ENCODE measurements at regions not wholly inside any gene's neighbourhood (a gene's known extent, or its start where the extent isn't known, plus 50 kb on each side); places are given as distances from the start of the nearest gene placed in this dataset.

DNA sequence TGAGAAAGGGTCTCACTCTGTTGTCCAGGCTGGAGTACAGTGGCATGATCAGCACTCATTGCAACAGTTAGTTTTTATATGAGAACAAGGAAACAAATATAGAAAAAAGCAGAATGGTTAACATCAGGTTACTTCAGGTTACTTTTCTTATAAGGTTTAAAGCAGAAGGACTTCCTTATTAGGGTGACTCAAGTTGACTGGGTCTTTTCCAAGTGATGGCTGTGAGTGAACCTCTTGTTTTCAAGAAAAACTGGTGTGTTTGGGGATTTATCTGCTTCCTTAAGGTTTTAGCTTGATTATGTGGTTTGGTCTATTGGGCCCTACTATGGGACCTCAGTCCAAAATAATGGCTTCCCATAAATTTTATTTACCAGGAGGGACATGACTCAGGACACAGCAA lies 99.2 kb downstream of the ARRDC3 start:
- no peak for DNase-seq (ENCODE audit: low spot score)

DNA sequence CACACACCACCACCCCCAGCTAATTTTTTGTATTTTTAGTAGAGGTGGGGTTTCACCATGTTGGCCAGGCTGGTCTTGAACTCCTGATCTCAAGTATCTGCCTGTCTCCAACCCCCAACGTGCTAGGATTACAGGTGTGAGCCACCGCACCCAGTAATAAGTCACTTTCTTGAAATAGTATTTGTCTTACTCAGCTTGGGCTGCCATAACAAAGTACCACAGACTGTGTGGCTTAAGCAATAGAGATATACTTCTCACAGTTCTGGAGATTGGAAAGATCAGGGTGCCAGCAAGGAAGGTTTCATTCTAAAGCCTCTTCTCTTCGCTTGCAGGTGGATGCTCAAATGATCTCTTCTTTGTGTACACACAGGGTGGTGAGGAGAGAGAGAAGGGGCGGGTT lies 99.8 kb downstream of the ARRDC3 start:
- no peak for DNase-seq (ENCODE audit: low spot score)

DNA sequence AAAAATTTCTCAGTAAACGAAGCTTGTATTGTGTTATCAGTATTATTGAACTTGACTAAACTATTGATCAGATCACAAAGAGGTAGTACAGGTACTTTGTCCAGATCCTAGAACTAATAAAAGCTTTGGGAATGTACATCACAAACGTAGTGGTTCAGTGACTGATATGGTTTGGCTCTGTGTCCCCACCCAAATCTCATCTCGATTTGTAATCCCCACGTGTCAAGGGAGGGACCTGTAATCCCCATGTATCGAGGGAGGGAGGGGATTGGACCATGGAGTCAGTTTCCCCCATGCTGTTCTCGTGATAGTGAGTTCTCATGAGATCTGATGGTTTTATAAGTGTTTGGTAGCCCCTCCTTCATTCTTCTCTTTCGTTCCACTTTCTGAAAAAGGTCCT lies 100.9 kb downstream of the ARRDC3 start:
- DNase-seq (ENCODE audit: low spot score), result no peak

DNA sequence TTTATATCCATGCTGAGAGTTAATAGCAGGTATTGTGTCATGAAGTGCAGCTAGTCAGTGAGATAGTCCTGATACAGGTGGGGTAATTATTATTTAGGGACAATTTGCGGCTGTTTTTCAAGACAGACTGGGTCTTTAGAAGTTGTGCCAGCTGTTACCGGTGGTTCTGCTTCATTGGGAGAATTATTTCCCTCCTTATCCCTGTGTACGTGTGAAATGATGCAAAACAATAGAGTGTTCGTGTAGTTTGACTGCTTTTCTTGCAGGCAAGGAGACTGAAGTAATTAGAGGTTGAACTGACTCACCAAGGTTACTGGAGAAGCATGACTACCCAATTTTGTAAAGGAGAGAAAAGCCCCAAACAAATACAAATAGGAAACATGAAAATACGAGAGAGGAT lies 101.7 kb downstream of the ARRDC3 start:
- DNase-seq (ENCODE audit: low spot score), result peak; percentile 17

DNA sequence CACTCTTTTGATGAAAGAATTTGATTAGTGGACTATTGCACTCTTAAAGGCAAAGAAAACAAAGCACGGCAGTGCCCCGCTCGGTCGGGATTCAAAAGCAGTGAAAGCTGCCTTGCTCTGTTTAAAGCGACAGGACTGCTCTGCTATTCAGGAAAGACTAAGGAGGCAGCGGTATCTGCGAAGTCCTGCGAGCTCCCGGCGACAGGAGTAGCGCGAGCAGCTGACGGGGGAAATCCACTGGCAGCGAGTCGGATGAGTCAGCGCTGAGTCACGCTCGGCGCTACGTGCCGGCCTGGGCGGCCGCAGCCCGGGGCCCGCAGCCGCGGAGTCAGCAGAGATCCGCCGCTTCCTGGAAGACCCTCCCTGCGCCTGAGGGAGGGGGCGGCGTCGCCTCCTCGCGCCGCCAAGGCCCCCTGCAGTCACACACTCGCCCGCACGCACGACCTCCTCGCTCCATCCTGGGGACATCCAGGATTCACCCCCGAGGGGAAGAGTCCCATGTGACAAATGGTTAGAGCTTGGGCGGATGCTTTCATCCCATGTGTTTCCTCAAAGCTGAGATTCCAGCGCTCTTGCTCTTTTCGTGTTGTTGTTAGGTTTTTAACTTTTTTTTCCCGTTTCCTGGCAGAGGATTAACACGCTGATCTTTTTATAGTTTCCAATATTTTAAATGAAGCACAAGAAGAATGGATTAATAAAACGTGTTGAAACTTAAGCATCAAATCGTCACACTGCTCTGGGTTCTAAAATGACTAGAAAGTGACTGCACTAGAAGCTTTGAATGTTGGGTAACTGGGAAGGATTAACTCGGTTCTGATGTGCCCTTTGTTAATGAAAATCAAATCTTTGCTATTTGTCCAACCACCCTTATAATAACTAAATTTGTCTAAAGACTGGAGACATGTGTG lies 102.5 kb downstream of the ARRDC3 start:
- DNase-seq (ENCODE audit: low spot score), result peak; percentile 92

DNA sequence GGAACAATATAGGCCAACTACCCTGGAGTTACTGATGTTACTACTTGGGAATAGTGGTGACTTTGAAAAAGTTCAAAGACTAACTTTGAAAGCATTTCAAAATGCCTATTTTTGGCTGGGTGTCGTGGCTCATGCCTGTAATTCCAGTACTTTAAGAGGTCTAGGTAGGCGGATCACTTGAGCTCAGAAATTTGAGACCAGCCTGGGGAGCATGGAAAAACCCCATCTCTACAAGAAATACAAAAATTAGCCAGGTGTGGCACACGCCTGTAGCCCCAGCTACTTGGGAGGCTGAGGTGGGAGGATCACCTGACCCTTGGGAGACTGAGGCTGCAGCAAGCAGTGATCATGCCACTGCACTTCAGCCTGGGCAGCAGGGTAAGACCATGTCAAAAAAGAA lies 105.3 kb downstream of the ARRDC3 start:
- DNase-seq (ENCODE audit: low spot score), result no peak

DNA sequence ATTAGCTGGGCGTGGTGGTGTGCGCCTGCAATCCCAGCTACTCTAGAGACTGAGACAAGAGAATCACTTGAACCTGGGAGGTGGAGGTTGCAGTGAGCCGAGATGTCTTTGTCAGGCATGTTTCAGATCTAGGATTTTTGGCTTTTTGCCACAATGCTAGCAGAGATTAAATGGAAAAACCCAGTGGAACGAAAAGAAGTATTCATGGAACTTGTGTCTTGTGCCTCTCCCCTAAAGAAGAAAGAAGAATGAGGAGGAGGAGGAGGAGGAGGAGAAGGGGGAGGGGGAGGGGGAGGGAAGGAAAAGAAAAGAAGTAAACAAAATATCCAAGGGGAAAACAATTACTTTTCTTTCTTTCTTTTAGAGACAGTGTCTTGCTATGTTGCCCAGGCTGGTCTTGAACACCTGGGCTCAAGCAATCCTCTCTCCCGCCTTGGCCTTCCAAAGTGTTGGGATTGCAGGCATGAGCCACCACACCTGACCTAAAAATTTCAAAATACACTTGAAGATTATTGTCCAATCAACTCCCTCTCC lies 106.0 kb downstream of the ARRDC3 start:
- no peak for DNase-seq (ENCODE audit: low spot score)

DNA sequence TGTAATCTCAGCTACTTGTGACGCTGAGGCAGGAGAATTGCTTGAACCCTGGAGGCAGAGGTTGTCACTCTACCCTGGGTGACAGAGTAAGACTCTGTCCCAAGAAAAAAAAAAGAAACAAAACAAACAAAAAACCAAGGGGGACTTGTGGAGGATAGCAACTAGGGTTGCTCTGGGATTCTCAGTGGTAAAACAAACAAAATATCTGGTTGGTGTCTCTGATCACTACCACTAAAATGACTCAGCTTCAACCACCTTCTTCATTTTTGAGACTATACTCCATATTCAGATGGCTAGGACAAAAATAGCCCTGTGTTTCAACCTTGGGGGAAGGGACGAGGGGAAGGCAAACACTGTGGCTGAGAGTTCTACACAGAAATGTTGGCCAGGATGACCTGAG lies 110.3 kb downstream of the ARRDC3 start:
- no peak for DNase-seq (ENCODE audit: low spot score)

DNA sequence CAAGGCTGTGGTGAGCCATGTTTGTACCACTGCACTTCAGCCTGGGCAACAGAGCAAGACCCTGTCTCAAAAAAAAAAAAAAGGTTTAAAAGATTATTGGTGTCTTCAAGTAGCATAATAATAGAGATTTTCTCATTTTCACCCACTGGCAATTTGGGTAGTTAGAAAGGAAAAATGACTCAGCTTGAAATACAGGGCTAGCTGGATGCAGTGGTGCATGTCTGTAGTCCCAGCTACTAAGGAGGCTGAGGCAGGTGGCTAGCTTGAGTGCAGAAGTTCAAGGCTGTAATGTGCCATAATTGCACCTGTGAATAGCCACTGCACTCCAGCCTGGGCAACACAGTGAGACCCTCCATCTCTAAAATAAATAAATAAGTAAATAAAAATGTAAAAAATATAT lies 111.1 kb downstream of the ARRDC3 start:
- DNase-seq (ENCODE audit: low spot score), result no peak

DNA sequence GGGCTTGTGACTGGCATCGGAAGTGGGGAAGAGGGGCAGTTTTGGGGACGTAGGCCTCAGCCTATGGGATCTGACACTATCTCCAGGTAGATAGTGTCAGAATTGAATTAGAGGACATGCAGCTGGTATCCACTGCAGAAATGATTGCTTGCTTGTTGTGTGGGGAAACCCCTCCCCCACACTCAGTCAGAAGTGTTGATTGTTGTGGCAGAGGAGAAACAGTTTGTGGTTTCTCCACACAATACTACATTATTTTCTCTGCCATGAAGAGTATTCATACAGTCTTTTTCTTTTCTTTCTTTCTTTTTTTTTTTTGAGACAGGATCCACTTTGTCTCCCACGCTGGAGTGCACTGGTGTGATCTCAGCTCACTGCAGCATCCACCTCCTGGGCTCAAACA lies 113.9 kb downstream of the ARRDC3 start:
- DNase-seq (ENCODE audit: low spot score), result no peak

DNA sequence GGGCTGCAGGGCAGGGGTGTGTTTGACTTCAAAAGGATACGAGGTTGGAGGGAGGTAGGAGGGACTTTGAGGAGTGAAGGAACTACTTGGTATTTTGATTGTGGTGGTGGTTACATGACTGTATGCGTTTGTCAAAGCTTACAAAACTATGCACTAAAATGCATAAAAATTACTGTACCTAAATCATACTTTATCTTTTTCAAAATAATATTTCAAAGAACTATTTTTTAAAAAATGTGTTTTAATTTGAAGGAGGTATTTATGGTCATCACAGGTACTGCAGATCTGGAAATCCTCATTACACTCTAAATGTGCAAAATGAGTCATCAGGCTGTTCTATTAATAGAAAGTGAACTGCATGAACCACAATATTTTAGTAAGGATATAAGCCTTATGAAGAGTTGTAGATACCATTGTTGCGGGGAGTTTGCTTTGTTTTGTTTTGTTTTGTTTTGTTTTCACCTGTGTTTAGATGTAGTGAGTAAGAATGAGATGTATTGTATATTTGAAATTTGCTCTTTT lies 116.9 kb downstream of the ARRDC3 start:
- no peak for DNase-seq (ENCODE audit: low spot score)

DNA sequence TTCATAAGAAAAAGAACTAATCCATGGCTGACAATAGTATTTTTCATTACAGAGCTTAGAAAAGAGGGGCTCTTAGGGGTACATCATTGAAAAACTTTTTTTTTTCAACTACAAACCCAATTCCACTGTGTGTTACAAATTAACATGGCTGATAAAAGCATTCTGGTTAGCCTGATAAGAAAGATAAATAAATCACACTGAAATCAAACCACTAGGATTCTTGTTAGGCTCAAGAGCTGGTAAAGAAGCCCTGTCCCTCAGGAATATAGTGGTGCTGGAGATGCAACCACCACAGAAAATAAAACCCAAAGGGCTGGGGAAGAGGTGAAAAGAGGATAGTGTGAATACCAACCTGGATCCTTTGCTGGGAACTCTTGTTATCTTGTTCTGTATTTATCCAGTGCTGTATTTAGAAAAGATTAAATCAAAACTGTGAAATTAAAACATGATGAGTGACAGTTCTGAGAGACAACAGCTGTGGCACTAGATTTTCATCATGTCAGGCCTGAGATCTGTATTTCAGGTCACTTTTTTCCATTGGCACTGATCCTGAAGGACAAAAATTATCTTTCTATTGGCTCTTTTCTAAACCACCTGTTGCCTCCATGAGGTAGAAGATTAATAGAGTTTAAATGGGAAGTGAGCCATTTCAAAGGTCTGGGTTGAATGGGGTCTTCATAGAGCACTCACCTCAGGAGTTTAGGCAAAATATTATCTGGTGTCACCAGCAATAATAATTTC lies 118.6 kb downstream of the ARRDC3 start:
- DNase-seq (ENCODE audit: low spot score), result no peak

DNA sequence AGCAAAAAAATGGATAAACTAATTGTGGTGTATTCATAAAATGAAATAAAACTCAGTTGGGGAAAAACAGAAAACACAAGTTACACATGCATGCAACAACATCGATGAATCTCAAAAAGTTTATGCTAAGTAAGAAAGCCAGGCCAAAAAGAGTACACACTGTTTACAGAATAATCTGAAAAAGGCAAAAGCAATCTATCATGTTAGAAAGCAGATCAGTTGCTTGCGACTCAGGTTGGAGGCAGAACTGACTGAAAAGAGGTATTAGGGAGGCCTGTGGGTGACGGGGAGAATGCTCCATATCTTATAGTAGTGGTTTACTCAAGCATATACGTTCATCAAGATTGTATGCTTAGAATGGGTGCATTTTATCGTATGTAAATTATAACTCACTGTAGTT lies 119.2 kb downstream of the ARRDC3 start:
- DNase-seq (ENCODE audit: low spot score), result no peak

DNA sequence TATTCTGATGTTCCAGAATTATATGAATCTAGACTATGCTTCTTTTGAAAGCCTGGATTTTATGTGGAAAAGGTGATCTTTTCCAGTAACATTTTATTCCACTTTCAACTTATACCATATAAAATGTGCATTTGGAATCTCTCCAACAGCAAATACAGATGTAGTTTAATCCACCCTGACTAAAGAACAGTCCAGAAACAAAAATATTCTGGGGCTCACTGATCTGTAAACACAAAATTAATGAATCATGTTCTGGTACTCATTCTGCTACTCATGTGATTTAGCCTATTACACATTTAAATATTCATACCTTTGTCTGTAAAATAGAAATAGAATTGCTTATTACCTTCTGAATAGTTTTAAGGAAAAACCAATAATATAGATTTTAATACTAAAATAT lies 125.8 kb downstream of the ARRDC3 start:
- no peak for DNase-seq (ENCODE audit: low spot score)

DNA sequence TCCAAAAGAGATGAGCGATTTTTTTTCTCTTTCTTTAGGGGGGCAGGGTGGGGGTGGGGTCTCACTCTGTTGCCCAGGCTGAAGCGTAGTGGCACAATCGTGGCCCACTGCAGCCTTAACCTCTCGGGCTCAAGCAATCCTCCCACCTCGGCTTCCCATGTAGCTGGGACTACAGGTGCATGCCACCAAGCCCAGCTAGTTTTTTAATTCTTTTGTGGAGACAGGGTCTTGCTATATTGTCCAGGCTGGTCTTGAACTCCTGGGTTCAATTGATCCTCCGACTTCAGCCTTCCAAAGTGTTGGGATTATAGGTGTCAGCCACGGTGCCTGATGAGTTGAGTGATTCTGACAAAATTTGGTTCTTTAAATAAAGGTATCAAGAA lies 127.0 kb downstream of the ARRDC3 start:
- DNase-seq (ENCODE audit: low spot score), result no peak

DNA sequence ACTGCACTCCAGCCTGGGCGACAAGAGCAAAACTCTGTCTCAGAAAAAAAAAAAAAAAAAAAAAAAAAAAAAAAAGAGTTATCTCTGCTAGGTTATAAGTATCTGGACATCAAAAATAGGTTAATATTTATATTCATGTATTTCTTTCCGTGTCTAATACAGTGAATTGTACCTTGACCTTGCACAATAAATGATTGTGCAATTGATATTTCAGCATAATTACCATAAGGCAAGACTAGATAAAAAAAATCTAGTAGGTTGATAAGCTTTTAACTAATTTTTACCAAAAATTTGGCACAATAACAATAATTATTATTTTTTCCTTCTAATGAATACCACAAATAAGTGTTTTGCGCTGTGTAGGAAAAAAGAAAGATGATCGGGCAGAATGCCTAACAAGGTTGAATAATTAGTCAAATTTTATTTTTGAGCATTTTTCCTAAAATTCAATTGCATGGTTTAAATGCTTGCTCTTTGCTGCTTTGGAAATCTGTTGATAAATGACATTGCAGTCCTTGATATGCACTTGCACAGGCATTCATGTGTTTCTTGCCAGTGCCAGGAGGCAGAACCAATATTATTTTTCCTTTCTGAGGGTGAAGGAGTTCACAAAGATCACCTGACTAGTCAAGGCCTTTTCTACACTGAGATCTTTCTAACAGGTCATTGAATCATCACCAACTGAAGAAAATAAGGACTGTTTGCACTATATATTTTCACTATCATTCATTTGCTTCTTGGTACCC lies 127.5 kb downstream of the ARRDC3 start:
- no peak for DNase-seq (ENCODE audit: low spot score)

DNA sequence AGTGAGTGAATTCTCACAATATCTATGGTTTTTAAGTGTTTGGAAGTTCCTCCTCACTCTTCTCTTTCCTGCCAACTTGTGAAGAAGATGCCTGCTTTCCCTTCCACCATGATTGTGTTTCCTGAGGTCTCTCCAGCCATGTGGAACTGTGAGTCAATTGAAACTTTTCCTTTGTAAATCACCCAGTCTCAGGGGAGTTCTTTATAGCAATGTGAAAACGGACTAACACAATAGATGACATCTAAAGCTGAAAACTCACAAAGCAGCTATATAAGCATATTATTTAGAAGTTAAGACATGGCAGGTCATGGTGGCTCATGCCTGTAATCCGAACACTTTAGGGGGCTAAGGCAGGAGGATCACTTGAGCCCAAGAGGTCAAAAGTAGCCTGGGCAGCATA lies 130.2 kb downstream of the ARRDC3 start:
- DNase-seq (ENCODE audit: low spot score), result no peak

DNA sequence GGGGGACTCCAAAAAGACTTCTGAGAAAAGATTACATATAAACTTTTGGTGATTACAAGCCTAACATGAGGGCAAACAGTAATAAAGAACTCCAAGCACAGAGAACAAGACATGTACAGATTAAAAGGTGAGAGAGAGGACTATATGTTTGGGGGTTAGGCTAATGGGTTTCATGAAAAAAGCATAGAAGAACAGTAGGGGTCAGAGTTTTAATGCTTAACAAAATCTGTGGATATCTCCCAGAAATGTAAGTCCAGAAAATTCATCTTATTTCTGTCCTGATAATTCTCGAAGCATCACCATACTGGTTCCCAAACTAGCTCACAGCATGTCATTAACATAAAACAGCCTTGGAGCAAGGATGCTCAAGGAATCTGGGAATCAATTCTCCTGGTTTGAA lies 137.2 kb downstream of the ARRDC3 start:
- DNase-seq (ENCODE audit: low spot score), result no peak

DNA sequence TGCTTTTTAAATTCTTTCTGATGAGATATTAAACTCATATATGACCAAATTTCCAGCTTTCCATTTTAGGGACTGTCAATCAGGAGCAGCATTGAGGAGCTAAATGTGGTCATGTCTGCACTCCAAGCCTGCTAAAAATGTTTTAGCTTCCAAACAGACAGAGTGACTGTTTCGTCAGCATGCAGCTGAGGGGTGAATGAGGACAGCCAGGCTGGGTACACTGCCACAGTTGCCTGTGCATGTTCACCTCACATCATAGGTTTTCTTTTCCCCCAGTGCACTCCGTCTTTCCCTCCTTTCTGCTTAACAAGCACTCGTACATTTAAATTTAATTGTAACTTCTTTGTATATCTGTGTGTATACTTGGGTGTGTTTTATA lies 138.1 kb downstream of the ARRDC3 start:
- DNase-seq (ENCODE audit: low spot score), result no peak

DNA sequence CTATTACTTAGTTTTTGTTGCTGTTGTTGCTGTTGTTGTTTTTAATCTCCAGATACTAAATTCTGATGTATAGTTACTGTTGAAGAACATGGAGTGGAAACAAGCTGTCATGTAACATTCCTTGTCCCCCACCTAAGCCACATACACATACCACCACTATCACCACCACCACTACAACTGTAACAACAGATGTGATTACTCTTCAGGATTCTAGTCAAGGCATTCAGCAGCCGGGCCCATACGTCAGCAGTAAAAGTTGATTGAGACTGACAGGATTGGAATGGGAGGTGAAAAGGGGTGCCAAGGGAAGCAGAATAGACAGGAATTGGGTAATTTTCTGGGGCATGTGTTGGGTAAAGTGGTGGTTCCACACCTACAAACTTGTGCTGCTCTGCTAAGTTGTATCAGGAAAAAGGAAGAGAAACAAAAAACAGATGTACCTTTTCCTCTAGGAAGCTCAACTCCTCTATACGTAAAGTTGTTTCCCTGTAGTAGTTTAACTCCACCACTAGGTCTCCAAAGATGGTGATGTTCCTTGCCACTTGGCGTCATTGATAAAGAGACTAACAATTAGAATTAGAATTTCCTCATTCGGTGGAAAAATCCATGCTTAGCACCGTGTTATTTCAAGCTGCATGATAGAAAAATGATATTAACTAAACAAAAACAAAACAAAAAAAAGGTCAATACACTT lies 138.6 kb downstream of the ARRDC3 start:
- DNase-seq (ENCODE audit: low spot score), result no peak

DNA sequence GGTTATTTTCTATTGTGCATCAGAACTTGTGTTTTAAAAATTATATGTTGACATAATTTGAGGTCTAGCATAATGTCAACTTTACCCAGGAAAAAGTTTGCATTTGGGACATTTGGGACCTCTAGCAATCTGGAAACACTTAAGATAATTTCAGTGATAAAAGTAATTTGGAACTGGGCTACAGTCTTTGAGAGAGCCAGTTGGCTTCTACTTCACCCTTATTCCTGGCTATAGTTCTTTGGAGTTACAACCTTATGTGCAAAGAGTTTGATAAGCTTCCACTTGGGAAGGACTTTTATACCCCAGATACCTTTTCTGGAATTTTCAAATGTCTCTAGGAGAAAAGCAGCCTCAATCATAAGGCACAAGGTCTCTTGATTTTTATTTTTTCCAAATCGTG lies 139.3 kb downstream of the ARRDC3 start:
- no peak for DNase-seq (ENCODE audit: low spot score)

DNA sequence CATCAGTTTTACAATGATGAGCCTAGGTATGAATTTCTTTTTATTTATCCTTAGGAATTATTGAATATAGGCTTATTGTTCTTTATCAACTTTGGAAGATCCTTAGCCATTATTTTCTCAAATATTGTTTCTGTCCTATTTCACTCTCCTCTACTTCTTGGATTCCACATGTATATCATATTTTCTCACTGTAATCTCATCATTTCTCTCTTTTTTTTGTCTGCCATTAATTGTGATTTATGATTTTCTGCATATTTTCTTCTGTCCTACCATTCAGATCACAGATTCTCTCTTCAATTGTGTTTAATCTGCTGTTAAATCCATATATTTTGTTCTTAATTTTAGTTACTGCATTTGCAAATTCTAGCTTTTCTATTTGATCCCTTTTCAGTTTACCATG lies 139.8 kb downstream of the ARRDC3 start:
- DNase-seq (ENCODE audit: low spot score), result no peak

Measured in iPS-NIHi11 (cell line).